ENCODE measurements at regions not wholly inside any gene's neighbourhood (a gene's known extent, or its start where the extent isn't known, plus 50 kb on each side); places are given as distances from the start of the nearest gene placed in this dataset.

GRCh38 chr18:67597759-67598158 lies 81.2 kb upstream of the DSEL start:
- TF ChIP-seq, protein P1, sequence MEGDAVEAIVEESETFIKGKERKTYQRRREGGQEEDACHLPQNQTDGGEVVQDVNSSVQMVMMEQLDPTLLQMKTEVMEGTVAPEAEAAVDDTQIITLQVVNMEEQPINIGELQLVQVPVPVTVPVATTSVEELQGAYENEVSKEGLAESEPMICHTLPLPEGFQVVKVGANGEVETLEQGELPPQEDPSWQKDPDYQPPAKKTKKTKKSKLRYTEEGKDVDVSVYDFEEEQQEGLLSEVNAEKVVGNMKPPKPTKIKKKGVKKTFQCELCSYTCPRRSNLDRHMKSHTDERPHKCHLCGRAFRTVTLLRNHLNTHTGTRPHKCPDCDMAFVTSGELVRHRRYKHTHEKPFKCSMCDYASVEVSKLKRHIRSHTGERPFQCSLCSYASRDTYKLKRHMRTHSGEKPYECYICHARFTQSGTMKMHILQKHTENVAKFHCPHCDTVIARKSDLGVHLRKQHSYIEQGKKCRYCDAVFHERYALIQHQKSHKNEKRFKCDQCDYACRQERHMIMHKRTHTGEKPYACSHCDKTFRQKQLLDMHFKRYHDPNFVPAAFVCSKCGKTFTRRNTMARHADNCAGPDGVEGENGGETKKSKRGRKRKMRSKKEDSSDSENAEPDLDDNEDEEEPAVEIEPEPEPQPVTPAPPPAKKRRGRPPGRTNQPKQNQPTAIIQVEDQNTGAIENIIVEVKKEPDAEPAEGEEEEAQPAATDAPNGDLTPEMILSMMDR (IDR thresholded peaks at IDR 0.05; ENCODE audit: unreplicated experiment): no peak
- CTCF ChIA-PET: no interaction called here
- no peaks in the 10 kb centered on the region for H3K36me3 Mint-ChIP-seq (ENCODE audit: insufficient read depth, unreplicated experiment)
- intact Hi-C loops (cut with micrococcal nuclease; ENCODE audit: unreplicated experiment): loop anchor here (10.0 kb wide), 1 partner anchor 247 kb away; no protein-coding TSS in a partner anchor
- H3K27me3 Mint-ChIP-seq (ENCODE audit: unreplicated experiment): no peaks in the 10 kb centered on the region
- H3K27ac Mint-ChIP-seq (ENCODE audit: unreplicated experiment): no peak overlapping the region
- BruUV-seq (replicated peaks): no TSS peak
- no peak for DNase-seq
- H3K4me3 Mint-ChIP-seq (ENCODE audit: low read depth, unreplicated experiment): no peak overlapping the region
- peaks cover 9% of the 10 kb centered on the region for H3K9me3 Mint-ChIP-seq (ENCODE audit: low read depth, unreplicated experiment)
- peaks cover 54% of the 10 kb centered on the region for H3K4me1 Mint-ChIP-seq (ENCODE audit: low read depth, unreplicated experiment)

DNA sequence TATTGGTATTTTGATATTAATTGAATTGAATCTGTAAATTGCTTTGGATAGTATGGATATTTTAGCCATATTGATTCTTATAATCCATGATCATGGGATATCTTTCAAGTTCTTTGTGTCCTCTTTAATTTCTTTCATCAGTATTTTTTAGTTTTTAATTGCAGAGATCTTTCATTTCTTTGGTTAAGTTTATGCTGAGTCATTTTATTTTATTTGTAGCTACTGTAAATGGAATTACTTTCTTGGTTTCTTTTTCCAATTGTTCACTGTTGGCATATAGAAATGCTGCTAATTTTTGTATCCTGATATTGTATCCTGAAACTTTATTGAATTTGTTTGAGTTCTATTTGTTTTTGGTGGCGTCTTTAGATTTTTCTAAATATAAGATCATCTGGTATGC lies 79.5 kb upstream of the DSEL start:
- CTCF ChIA-PET: no interaction called here
- H3K27me3 Mint-ChIP-seq (ENCODE audit: unreplicated experiment): no peaks in the 10 kb centered on the region
- peaks cover 5% of the 10 kb centered on the region for H3K9me3 Mint-ChIP-seq (ENCODE audit: low read depth, unreplicated experiment)
- no peak overlapping the region for H3K27ac Mint-ChIP-seq (ENCODE audit: unreplicated experiment)
- H3K4me1 Mint-ChIP-seq (ENCODE audit: low read depth, unreplicated experiment): peaks cover 47% of the 10 kb centered on the region
- TF ChIP-seq, protein P1 (IDR thresholded peaks at IDR 0.05; ENCODE audit: unreplicated experiment): no peak
- no TSS peak for BruUV-seq (replicated peaks)
- intact Hi-C loops (cut with micrococcal nuclease; ENCODE audit: unreplicated experiment): loop anchor here (10.0 kb wide), 1 partner anchor 249 kb away; no protein-coding TSS in a partner anchor
- H3K36me3 Mint-ChIP-seq (ENCODE audit: insufficient read depth, unreplicated experiment): no peaks in the 10 kb centered on the region
- H3K4me3 Mint-ChIP-seq (ENCODE audit: low read depth, unreplicated experiment): no peak overlapping the region
- no peak for DNase-seq

GRCh38 chr18:67590571-67591141 lies 74.1 kb upstream of the DSEL start:
- CTCF ChIA-PET: interaction anchor here (1.0 to 1.2 kb wide), 4 partner anchors 9 to 75 kb away, joined by 3 to 5 read pairs (median 3); no protein-coding TSS in a partner anchor
- Mint-ChIP-seq H3K9me3 (ENCODE audit: low read depth, unreplicated experiment) (no peaks in the 10 kb centered on the region), H3K27ac (ENCODE audit: unreplicated experiment) (peak overlapping the region; percentile 52), H3K4me1 (ENCODE audit: low read depth, unreplicated experiment) (no peaks in the 10 kb centered on the region), H3K36me3 (ENCODE audit: insufficient read depth, unreplicated experiment) (no peaks in the 10 kb centered on the region), H3K27me3 (ENCODE audit: unreplicated experiment) (no peaks in the 10 kb centered on the region), H3K4me3 (ENCODE audit: low read depth, unreplicated experiment) (no peak overlapping the region)
- no TSS peak for BruUV-seq (replicated peaks)
- intact Hi-C loops (cut with micrococcal nuclease; ENCODE audit: unreplicated experiment): loop anchor here (10.0 kb wide), 1 partner anchor 254 kb away; no protein-coding TSS in a partner anchor
- TF ChIP-seq, protein P1 (IDR thresholded peaks at IDR 0.05; ENCODE audit: unreplicated experiment): no peak
- no peak for DNase-seq

DNA sequence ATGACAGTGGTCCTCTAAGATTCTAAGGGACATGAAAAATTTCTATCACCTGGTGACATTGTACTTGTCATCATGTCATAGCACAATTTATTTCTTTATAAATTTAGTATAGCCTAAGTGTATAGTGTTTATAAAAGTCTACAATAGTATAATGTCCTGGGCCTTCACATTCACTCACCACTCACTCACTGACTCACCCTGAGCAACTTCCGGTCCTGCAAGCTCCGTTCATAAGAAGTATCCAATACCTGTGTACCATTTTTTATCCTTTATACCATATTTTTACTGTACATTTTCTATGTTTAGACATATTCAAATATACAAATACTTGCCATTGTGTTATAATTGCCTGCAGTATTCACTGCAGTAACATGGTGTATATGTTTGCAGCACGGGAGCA lies 72.8 kb upstream of the DSEL start:
- peaks cover 4% of the 10 kb centered on the region for H3K9me3 Mint-ChIP-seq (ENCODE audit: low read depth, unreplicated experiment)
- TF ChIP-seq, protein P1 (IDR thresholded peaks at IDR 0.05; ENCODE audit: unreplicated experiment): no peak
- no TSS peak for BruUV-seq (replicated peaks)
- H3K36me3 Mint-ChIP-seq (ENCODE audit: insufficient read depth, unreplicated experiment): no peaks in the 10 kb centered on the region
- CTCF ChIA-PET: no interaction called here
- no peaks in the 10 kb centered on the region for H3K4me1 Mint-ChIP-seq (ENCODE audit: low read depth, unreplicated experiment)
- no peaks in the 10 kb centered on the region for H3K27me3 Mint-ChIP-seq (ENCODE audit: unreplicated experiment)
- no peak overlapping the region for H3K4me3 Mint-ChIP-seq (ENCODE audit: low read depth, unreplicated experiment)
- no peak overlapping the region for H3K27ac Mint-ChIP-seq (ENCODE audit: unreplicated experiment)
- DNase-seq: no peak
- intact Hi-C loops (cut with micrococcal nuclease; ENCODE audit: unreplicated experiment): no loop called here
